GM12878 (cell line): ENCODE measurements at regions not wholly inside any gene's neighbourhood (a gene's known extent, or its start where the extent isn't known, plus 50 kb on each side); places are given as distances from the start of the nearest gene placed in this dataset.

Experiments used
- ATAC-seq: fragments of 200-7000 bp; cut with Tn5 transposase; 3 replicates; pipeline ENCODE4 v1.9.1; 2020; ENCODE audit warnings: mild to moderate bottlenecking, moderate library complexity
- BruUV-seq: library from RNA; stranded (reverse); fragments of 400-500 nt; replicated peaks from 2 replicates; lab custom pipeline; 2021; lab: Mats Ljungman, UMichigan
- CTCF ChIA-PET: fragments of 300-600 bp; sonication (Branson Sonifier 250); formaldehyde crosslinking; extraction: SDS; loops from one replicate; lab custom pipeline; 2021; ENCODE audit warnings: inconsistent platforms; lab: Yijun Ruan, JAX
- POLR2A ChIA-PET: fragments of 350-600 bp; formaldehyde crosslinking; extraction: SDS; loops from one replicate; lab custom pipeline; 2021; ENCODE audit warnings: inconsistent platforms; lab: Charles Lee
- RAD21 ChIA-PET: fragments of 300-600 bp; sonication (Branson Sonifier 250); formaldehyde crosslinking; loops from one replicate; lab custom pipeline; 2023; ENCODE audit warnings: antibody characterized with exemption; ENCODE audit not compliant: unreplicated experiment; lab: Charles Lee
- SMC1A ChIA-PET: fragments of 300-600 bp; sonication (Branson Sonifier 250); formaldehyde crosslinking; loops from one replicate; lab custom pipeline; 2023; ENCODE audit not compliant: unreplicated experiment, uncharacterized antibody; lab: Charles Lee
- DNase-seq: peaks from one replicate; pipeline ENCODE4 v3.0.0-alpha.2; 2011; ENCODE audit warnings: low read depth, low spot score
- FAIRE-seq: peaks from 3 replicates; lab custom pipeline; 2011; peaks lifted over from hg19 to GRCh38; lab: Jason Lieb, UNC
- H2AFZ ChIP-seq: 2 replicates; pipeline ENCODE4 v1.6.0; 2011; ENCODE audit warnings: low read depth, low read length, control low read depth; ENCODE audit not compliant: control insufficient read depth
- H3K27ac ChIP-seq: 2 replicates; pipeline ENCODE4 v1.5.1; 2011; ENCODE audit warnings: control low read depth; ENCODE audit not compliant: control insufficient read depth, insufficient read depth
- H3K27me3 ChIP-seq, 2 experiments: replicated peaks in 1 of 2; 2 replicates each; pipeline versions ENCODE4 v1.6.0 to v1.6.1; 2011; ENCODE audit warnings: low read length in 1 of 2; ENCODE audit not compliant: control insufficient read depth in 2 of 2, insufficient read depth in 2 of 2
- H3K36me3 ChIP-seq, 2 experiments: 2 replicates each; pipeline ENCODE4 v1.5.1; 2011; ENCODE audit warnings: low read length in 1 of 2; ENCODE audit not compliant: control insufficient read depth in 2 of 2, insufficient read depth in 2 of 2
- H3K4me1 ChIP-seq: 2 replicates; pipeline ENCODE4 v1.6.1; 2011; ENCODE audit warnings: mild to moderate bottlenecking, low read length, moderate library complexity, mixed read lengths; ENCODE audit not compliant: control insufficient read depth, insufficient read depth
- H3K4me2 ChIP-seq: 2 replicates; pipeline ENCODE4 v1.6.0; 2011; ENCODE audit warnings: control low read depth; ENCODE audit not compliant: control insufficient read depth, insufficient read depth
- H3K4me3 ChIP-seq: fragments of 200-600 bp; sonication (generic); 2 replicates; pipeline ENCODE4 v1.5.1; 2016
- H3K79me2 ChIP-seq: 2 replicates; pipeline ENCODE4 v1.6.0; 2011; ENCODE audit warnings: low read length; ENCODE audit not compliant: control insufficient read depth, insufficient read depth
- H3K9ac ChIP-seq: 2 replicates; pipeline ENCODE4 v1.8.0; 2011; ENCODE audit warnings: low read length, control low read depth, mixed read lengths; ENCODE audit not compliant: control insufficient read depth, insufficient read depth
- H3K9me3 ChIP-seq: replicated peaks from 3 replicates; pipeline ENCODE4 v1.5.1; 2011; ENCODE audit warnings: mild to moderate bottlenecking, low read length; ENCODE audit not compliant: control insufficient read depth, insufficient read depth
- H4K20me1 ChIP-seq: 2 replicates; pipeline ENCODE4 v1.6.0; 2011; ENCODE audit not compliant: control insufficient read depth, insufficient read depth
- BMI1 ChIP-seq: fragments of 450-650 bp; IDR thresholded peaks from 2 replicates; pipeline ENCODE4 v1.6.1; 2016; ENCODE audit warnings: mild to moderate bottlenecking, moderate library complexity, borderline replicate concordance
- CHD4 ChIP-seq: fragments of 200-600 bp; sonication (generic); IDR thresholded peaks from 2 replicates; pipeline ENCODE4 v1.6.1; 2016; ENCODE audit warnings: mild to moderate bottlenecking
- FOXK2 ChIP-seq: fragments of 450-650 bp; IDR thresholded peaks from 2 replicates; pipeline ENCODE4 v1.6.1; 2017; ENCODE audit warnings: mild to moderate bottlenecking, moderate library complexity
- KLF5 ChIP-seq: fragments of 450-650 bp; IDR thresholded peaks from 2 replicates; pipeline ENCODE4 v1.6.1; 2014; ENCODE audit warnings: mild to moderate bottlenecking; ENCODE audit not compliant: partially characterized antibody
- LARP7 ChIP-seq: fragments of 450-650 bp; IDR thresholded peaks from 2 replicates; pipeline ENCODE4 v1.6.1; 2017; ENCODE audit warnings: mild to moderate bottlenecking
- NR2C2 ChIP-seq: IDR thresholded peaks from 2 replicates; pipeline ENCODE4 v1.6.1; 2011; ENCODE audit warnings: borderline replicate concordance, low read depth; ENCODE audit not compliant: control insufficient read depth, insufficient read length
- RUNX3 ChIP-seq: IDR thresholded peaks from 2 replicates; pipeline ENCODE4 v1.6.1; 2012; ENCODE audit warnings: low read length, inconsistent platforms
- TARDBP ChIP-seq: IDR thresholded peaks from 2 replicates; pipeline ENCODE4 v1.6.1; 2016; ENCODE audit warnings: borderline replicate concordance
- WGBS: methylation state at CpG from one replicate; pipeline ENCODE4 v1.1.6; 2016; ENCODE audit warnings: low lambda C conversion rate; ENCODE audit not compliant: insufficient replicate concordance, insufficient coverage; ENCODE audit errors: missing lambda C conversion rate; 5-methylcytosine and 5-hydroxymethylcytosine counted together
- in situ Hi-C: fragments of 300-500 bp; cut with MboI; formaldehyde crosslinking; loops from 9 replicates; pipeline ENCODE4 v1.14.3; 2018; ENCODE audit warnings: mixed read lengths
- intact Hi-C: fragments of 100-400 bp; cut with micrococcal nuclease; formaldehyde crosslinking; loops from one replicate; pipeline ENCODE4 v1.14.2; 2022; ENCODE audit not compliant: unreplicated experiment
- TF ChIP-seq, protein P1 (sequence below): fragments of 450-650 bp; IDR thresholded peaks from 2 replicates; pipeline ENCODE4 v1.6.1; 2016; ENCODE audit warnings: mild to moderate bottlenecking
- TF ChIP-seq, protein P2 (sequence below): fragments of 450-650 bp; IDR thresholded peaks from 2 replicates; pipeline ENCODE4 v1.6.1; 2017; ENCODE audit warnings: mild to moderate bottlenecking, moderate library complexity

DNA sequence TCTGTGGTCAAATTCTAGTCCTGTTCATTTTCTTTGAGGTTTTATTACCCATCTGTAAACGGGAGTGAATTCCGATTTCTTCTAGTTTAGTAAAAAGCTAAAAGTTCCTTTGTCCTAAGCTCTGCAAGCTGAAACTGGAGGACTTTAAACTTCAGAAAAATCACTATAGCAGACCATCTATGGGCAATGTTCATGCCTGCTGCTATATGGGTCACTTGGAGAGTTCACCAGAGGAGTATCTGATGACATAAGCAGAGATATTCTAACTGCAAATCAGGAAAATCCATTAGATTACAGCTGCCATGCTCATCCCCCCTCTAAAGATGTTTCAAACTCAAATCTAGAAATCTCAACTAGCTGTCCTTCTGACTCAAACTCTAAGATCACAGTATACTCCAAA is 193.0 kb upstream of the RTL1 start:
- ChIA-PET CTCF (no interaction called here), POLR2A (no interaction called here), SMC1A (no interaction called here), RAD21 (no interaction called here)
- TF ChIP-seq FOXK2 (no peak), CHD4 (no peak)
- TF ChIP-seq, protein P1, sequence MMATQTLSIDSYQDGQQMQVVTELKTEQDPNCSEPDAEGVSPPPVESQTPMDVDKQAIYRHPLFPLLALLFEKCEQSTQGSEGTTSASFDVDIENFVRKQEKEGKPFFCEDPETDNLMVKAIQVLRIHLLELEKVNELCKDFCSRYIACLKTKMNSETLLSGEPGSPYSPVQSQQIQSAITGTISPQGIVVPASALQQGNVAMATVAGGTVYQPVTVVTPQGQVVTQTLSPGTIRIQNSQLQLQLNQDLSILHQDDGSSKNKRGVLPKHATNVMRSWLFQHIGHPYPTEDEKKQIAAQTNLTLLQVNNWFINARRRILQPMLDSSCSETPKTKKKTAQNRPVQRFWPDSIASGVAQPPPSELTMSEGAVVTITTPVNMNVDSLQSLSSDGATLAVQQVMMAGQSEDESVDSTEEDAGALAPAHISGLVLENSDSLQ = no peak
- WGBS = 19% methylated on average over 2 of the region's 2 CpGs
- no peaks in the 10 kb centered on the region for H4K20me1 ChIP-seq
- no peaks in the 10 kb centered on the region for H3K36me3 ChIP-seq
- H3K4me1 ChIP-seq = no peaks in the 10 kb centered on the region
- in situ Hi-C loops = no loop called here
- FAIRE-seq (no peak), DNase-seq (no peak), ATAC-seq (no peak)
- no peak overlapping the region for H2AFZ ChIP-seq
- no peaks in the 10 kb centered on the region for H3K27me3 ChIP-seq
- H3K27ac ChIP-seq = no peak overlapping the region
- intact Hi-C loops = no loop called here
- no peak overlapping the region for H3K4me3 ChIP-seq
- H3K9ac ChIP-seq = no peak overlapping the region
- no TSS peak for BruUV-seq
- H3K9me3 ChIP-seq = no peaks in the 10 kb centered on the region; the same call in 2 of the 3 replicates
- no peak overlapping the region for H3K4me2 ChIP-seq
- H3K79me2 ChIP-seq = no peaks in the 10 kb centered on the region

DNA sequence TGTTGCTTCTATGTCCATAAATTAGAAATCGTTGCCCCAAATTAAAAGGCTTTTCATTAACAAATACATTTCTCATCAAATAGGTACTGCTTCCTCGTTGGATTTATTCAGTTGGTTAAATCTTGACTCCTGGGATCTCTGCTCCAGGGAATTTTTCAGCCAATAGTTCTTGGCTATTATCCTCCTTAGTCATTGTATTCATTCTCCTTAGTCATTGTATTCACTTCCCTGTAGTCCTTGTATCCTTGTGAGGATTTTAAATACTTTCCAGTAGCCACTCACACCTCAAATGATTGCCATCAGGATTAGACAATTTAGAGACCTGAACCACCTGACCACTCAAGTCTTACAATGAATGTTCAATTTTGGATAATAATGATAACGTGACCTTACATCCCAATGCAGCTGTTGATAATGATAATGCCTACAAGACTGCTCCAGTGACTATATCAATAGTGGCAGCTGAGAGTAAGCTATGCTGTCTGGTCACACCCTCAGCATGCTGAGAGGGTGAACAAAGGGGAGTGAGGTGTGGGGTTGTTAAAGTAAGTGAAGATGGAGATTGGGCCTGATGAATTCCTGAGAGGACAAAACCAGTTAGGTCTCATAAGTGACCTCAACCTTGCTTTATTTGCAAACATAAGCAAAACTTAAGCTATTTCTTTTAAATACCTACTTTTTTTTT is 193.7 kb upstream of the RTL1 start:
- no peaks in the 10 kb centered on the region for H4K20me1 ChIP-seq

More for the DNA sequence above, 193.7 kb upstream of the RTL1 start:
- H3K9me3 ChIP-seq = no peaks in the 10 kb centered on the region; the same call in 2 of the 3 replicates
- no peak for FAIRE-seq
- 0% methylated on average over 3 of the region's 3 CpGs for WGBS
- ATAC-seq = no peak
- TF ChIP-seq, protein P2, sequence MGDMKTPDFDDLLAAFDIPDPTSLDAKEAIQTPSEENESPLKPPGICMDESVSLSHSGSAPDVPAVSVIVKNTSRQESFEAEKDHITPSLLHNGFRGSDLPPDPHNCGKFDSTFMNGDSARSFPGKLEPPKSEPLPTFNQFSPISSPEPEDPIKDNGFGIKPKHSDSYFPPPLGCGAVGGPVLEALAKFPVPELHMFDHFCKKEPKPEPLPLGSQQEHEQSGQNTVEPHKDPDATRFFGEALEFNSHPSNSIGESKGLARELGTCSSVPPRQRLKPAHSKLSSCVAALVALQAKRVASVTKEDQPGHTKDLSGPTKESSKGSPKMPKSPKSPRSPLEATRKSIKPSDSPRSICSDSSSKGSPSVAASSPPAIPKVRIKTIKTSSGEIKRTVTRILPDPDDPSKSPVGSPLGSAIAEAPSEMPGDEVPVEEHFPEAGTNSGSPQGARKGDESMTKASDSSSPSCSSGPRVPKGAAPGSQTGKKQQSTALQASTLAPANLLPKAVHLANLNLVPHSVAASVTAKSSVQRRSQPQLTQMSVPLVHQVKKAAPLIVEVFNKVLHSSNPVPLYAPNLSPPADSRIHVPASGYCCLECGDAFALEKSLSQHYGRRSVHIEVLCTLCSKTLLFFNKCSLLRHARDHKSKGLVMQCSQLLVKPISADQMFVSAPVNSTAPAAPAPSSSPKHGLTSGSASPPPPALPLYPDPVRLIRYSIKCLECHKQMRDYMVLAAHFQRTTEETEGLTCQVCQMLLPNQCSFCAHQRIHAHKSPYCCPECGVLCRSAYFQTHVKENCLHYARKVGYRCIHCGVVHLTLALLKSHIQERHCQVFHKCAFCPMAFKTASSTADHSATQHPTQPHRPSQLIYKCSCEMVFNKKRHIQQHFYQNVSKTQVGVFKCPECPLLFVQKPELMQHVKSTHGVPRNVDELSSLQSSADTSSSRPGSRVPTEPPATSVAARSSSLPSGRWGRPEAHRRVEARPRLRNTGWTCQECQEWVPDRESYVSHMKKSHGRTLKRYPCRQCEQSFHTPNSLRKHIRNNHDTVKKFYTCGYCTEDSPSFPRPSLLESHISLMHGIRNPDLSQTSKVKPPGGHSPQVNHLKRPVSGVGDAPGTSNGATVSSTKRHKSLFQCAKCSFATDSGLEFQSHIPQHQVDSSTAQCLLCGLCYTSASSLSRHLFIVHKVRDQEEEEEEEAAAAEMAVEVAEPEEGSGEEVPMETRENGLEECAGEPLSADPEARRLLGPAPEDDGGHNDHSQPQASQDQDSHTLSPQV = no peak
- no peak for TF ChIP-seq NR2C2
- no peak for TF ChIP-seq BMI1
- no peak for TF ChIP-seq LARP7
- no peak for TF ChIP-seq TARDBP
- no peak for TF ChIP-seq RUNX3
- no peak for TF ChIP-seq KLF5
- no peak overlapping the region for H3K4me2 ChIP-seq
- no peaks in the 10 kb centered on the region for H3K4me1 ChIP-seq
- H3K4me3 ChIP-seq = no peak overlapping the region
- no TSS peak for BruUV-seq
- H3K79me2 ChIP-seq = no peaks in the 10 kb centered on the region
- H3K27me3 ChIP-seq = no peaks in the 10 kb centered on the region
- H3K27ac ChIP-seq = no peak overlapping the region
- in situ Hi-C loops (no loop called here), intact Hi-C loops (no loop called here)
- ChIA-PET CTCF (no interaction called here), SMC1A (no interaction called here), POLR2A (no interaction called here), RAD21 (no interaction called here)
- no peak overlapping the region for H2AFZ ChIP-seq
- H3K9ac ChIP-seq = no peak overlapping the region
- DNase-seq = no peak
- H3K36me3 ChIP-seq = no peaks in the 10 kb centered on the region
